Natural killer cell (primary cell): ENCODE measurements at regions not wholly inside any gene's neighbourhood (a gene's known extent, or its start where the extent isn't known, plus 50 kb on each side); places are given as distances from the start of the nearest gene placed in this dataset.

Source experiments
- ATAC-seq, 3 donors: fragments of 150-1000 bp in 2 of 3; fragments of 200-7000 bp in 1 of 3; cut with Tn5 transposase; 1 replicate in 1 of 3; 2 replicates in 2 of 3; pipeline ENCODE4 v1.10.0; 2021; ENCODE audit warnings: mild to moderate bottlenecking in 2 of 3, moderate library complexity in 2 of 3
- DNase-seq, 2 donors: peaks; one replicate each; pipeline versions ENCODE4 v3.0.0 to v3.0.0-alpha.2; 2013 to 2021; ENCODE audit warnings: mixed read lengths in 1 of 2
- H3K27ac ChIP-seq: one replicate; pipeline ENCODE4 v1.5.1; 2013; ENCODE audit warnings: mild to moderate bottlenecking, low read length
- H3K27me3 ChIP-seq: one replicate; pipeline ENCODE4 v1.6.1; 2013; ENCODE audit warnings: low read length; ENCODE audit not compliant: control insufficient read depth, insufficient read depth
- H3K36me3 ChIP-seq: one replicate; pipeline ENCODE4 v1.6.1; 2013; ENCODE audit warnings: low read length; ENCODE audit not compliant: control insufficient read depth, insufficient read depth
- H3K4me1 ChIP-seq: one replicate; pipeline ENCODE4 v1.6.1; 2013; ENCODE audit warnings: low read length; ENCODE audit not compliant: control insufficient read depth, insufficient read depth
- H3K4me3 ChIP-seq: one replicate; pipeline ENCODE4 v1.5.1; 2013; ENCODE audit warnings: low read length
- H3K9me3 ChIP-seq: one replicate; pipeline ENCODE4 v1.6.1; 2013; ENCODE audit warnings: low read length; ENCODE audit not compliant: control insufficient read depth, insufficient read depth
- H3K27ac Mint-ChIP-seq, 2 donors: one replicate each; pipeline ENCODE4 v1.8.0; 2022; ENCODE audit warnings: mild to moderate bottlenecking in 2 of 2, mixed read lengths in 2 of 2, moderate library complexity in 1 of 2
- H3K27me3 Mint-ChIP-seq, 2 donors: one replicate each; pipeline ENCODE4 v1.8.0; 2022; ENCODE audit warnings: low read depth in 2 of 2, mixed read lengths in 2 of 2
- H3K36me3 Mint-ChIP-seq: one replicate; pipeline ENCODE4 v1.8.0; 2022; ENCODE audit warnings: mixed read lengths
- H3K4me1 Mint-ChIP-seq, 2 donors: one replicate each; pipeline ENCODE4 v1.8.0; 2022; ENCODE audit warnings: mixed read lengths in 2 of 2
- H3K4me3 Mint-ChIP-seq: one replicate; pipeline ENCODE4 v1.8.0; 2022; ENCODE audit warnings: mild to moderate bottlenecking, moderate library complexity, mixed read lengths
- H3K9me3 Mint-ChIP-seq, 2 donors: one replicate each; pipeline ENCODE4 v1.8.0; 2022; ENCODE audit warnings: mixed read lengths in 2 of 2
- CTCF ChIP-seq: fragments of 200-600 bp; IDR thresholded peaks from one replicate; pipeline ENCODE4 v1.8.0; 2022; ENCODE audit warnings: antibody characterized with exemption
- WGBS: methylation state at CpG from one replicate; pipeline ENCODE4 v1.1.7; 2013; ENCODE audit warnings: missing lambda C conversion rate; ENCODE audit not compliant: insufficient coverage; 5-methylcytosine and 5-hydroxymethylcytosine counted together
- intact Hi-C: fragments of 100-400 bp; cut with micrococcal nuclease; formaldehyde crosslinking; loops from one replicate; pipeline ENCODE4 v1.14.2; 2022

- no peaks in the 10 kb centered on the region for H3K4me1 ChIP-seq
- no peak for ATAC-seq
- peaks cover 17 to 32% of the 10 kb centered on the region in 2 donors for H3K9me3 Mint-ChIP-seq
- H3K4me3 Mint-ChIP-seq = no peak overlapping the region
- TF ChIP-seq CTCF = no peak
- peaks cover 2% of the 10 kb centered on the region for H3K9me3 ChIP-seq
- peaks cover 30% of the 10 kb centered on the region for H3K36me3 Mint-ChIP-seq
- 79% methylated on average over 10 of the region's 10 CpGs for WGBS
- no peaks in the 10 kb centered on the region for H3K36me3 ChIP-seq
- H3K27ac Mint-ChIP-seq = no peak overlapping the region
- H3K27ac ChIP-seq = no peak overlapping the region
- H3K27me3 Mint-ChIP-seq = no peaks in the 10 kb centered on the region
- no peak overlapping the region for H3K4me3 ChIP-seq
- intact Hi-C loops = no loop called here
- no peaks in the 10 kb centered on the region for H3K4me1 Mint-ChIP-seq
- DNase-seq = no peak
- H3K27me3 ChIP-seq = no peaks in the 10 kb centered on the region
These were observed 476.0 kb downstream of the OCA2 start for GRCh38 chr15:27623149-27623548.

- Mint-ChIP-seq H3K27me3 (no peaks in the 10 kb centered on the region), H3K4me1 (no peaks in the 10 kb centered on the region), H3K4me3 (no peak overlapping the region), H3K9me3 (peaks cover 14 to 26% of the 10 kb centered on the region in 2 donors), H3K27ac (no peak overlapping the region), H3K36me3 (peaks cover 25% of the 10 kb centered on the region)
- Histone ChIP-seq H3K27ac (no peak overlapping the region), H3K27me3 (no peaks in the 10 kb centered on the region), H3K4me1 (no peaks in the 10 kb centered on the region), H3K36me3 (no peaks in the 10 kb centered on the region), H3K9me3 (peaks cover 2% of the 10 kb centered on the region), H3K4me3 (no peak overlapping the region)
- DNase-seq (no peak), ATAC-seq (no peak)
- intact Hi-C loops = no loop called here
- no peak for TF ChIP-seq CTCF
These were observed 476.7 kb downstream of the OCA2 start for GRCh38 chr15:27622371-27622770.

GRCh38 chr15:27619204-27619603 lies 479.9 kb downstream of the OCA2 start:
- Histone ChIP-seq H3K27ac (no peak overlapping the region), H3K9me3 (peaks cover 2% of the 10 kb centered on the region), H3K36me3 (no peaks in the 10 kb centered on the region), H3K27me3 (no peaks in the 10 kb centered on the region), H3K4me3 (no peak overlapping the region), H3K4me1 (no peaks in the 10 kb centered on the region)
- ATAC-seq = no peak
- H3K9me3 Mint-ChIP-seq = peaks cover 12 to 14% of the 10 kb centered on the region in 2 donors
- no peaks in the 10 kb centered on the region for H3K27me3 Mint-ChIP-seq
- intact Hi-C loops = no loop called here
- WGBS = 82% methylated on average over 8 of the region's 8 CpGs
- no peak for TF ChIP-seq CTCF
- H3K27ac Mint-ChIP-seq = no peak overlapping the region
- H3K36me3 Mint-ChIP-seq = peaks cover 22% of the 10 kb centered on the region
- no peak overlapping the region for H3K4me3 Mint-ChIP-seq
- no peaks in the 10 kb centered on the region for H3K4me1 Mint-ChIP-seq
- DNase-seq = no peak

- 73% methylated on average over 2 of the region's 3 CpGs for WGBS
- no peak for DNase-seq
- H3K36me3 ChIP-seq = no peaks in the 10 kb centered on the region
- Mint-ChIP-seq H3K4me3 (no peak overlapping the region), H3K27ac (no peak overlapping the region), H3K36me3 (peaks cover 13% of the 10 kb centered on the region), H3K4me1 (no peaks in the 10 kb centered on the region), H3K9me3 (peaks cover 3 to 7% of the 10 kb centered on the region in 2 donors), H3K27me3 (no peaks in the 10 kb centered on the region)
- no peaks in the 10 kb centered on the region for H3K27me3 ChIP-seq
- no peaks in the 10 kb centered on the region for H3K9me3 ChIP-seq
- H3K4me1 ChIP-seq = no peaks in the 10 kb centered on the region
- no peak for ATAC-seq
- no peak overlapping the region for H3K4me3 ChIP-seq
- H3K27ac ChIP-seq = no peak overlapping the region
- TF ChIP-seq CTCF = no peak
- intact Hi-C loops = no loop called here
These were observed 482.1 kb downstream of the OCA2 start for GRCh38 chr15:27617013-27617412.
